ENCODE measurements at regions not wholly inside any gene's neighbourhood (a gene's known extent, or its start where the extent isn't known, plus 50 kb on each side); places are given as distances from the start of the nearest gene placed in this dataset.

DNA sequence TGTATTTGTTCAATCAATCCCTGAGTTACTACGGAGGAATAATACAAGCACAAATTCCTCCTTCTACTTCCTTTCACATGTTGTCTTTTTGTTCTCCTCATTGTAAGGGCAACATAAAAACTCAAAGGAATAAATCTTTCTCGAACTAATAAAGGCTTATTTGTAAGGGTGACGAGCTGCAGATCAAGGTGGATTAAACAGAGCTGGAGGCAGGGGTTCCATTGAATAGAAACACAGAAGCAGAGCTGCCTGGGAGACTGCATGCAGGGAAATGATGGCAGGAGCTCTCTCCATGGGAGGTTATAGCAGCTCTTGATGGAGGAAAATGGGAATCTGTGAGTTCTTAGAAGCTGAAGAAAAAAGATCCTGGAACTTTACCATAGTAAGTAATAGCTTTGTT is 160.2 kb downstream of the CYYR1 start:
- DNase-seq (ENCODE audit: low spot score, unreplicated experiment) = no peak
- no peak for TF ChIP-seq CTCF (IDR thresholded peaks at IDR 0.05; ENCODE audit: unreplicated experiment)
- Mint-ChIP-seq H3K4me1 (ENCODE audit: low read depth) (peaks cover 9% of the 10 kb centered on the region), H3K36me3 (ENCODE audit: insufficient read depth) (peaks cover 1% of the 10 kb centered on the region), H3K9me3 (ENCODE audit: low read depth) (peaks cover 3% of the 10 kb centered on the region), H3K27ac (peak overlapping the region; percentile 54), H3K4me3 (ENCODE audit: low read depth) (no peak overlapping the region), H3K27me3 (no peaks in the 10 kb centered on the region)

- H3K36me3 Mint-ChIP-seq (ENCODE audit: insufficient read depth) = peaks cover 1% of the 10 kb centered on the region
- no peak overlapping the region for H3K4me3 Mint-ChIP-seq (ENCODE audit: low read depth)
- TF ChIP-seq CTCF (IDR thresholded peaks at IDR 0.05; ENCODE audit: unreplicated experiment) = no peak
- H3K4me1 Mint-ChIP-seq (ENCODE audit: low read depth) = peaks cover 13% of the 10 kb centered on the region
- H3K9me3 Mint-ChIP-seq (ENCODE audit: low read depth) = peaks cover 3% of the 10 kb centered on the region
- H3K27ac Mint-ChIP-seq = no peak overlapping the region
- no peaks in the 10 kb centered on the region for H3K27me3 Mint-ChIP-seq
- no peak for DNase-seq (ENCODE audit: low spot score, unreplicated experiment)
These were observed 163.4 kb downstream of the CYYR1 start for GRCh38 chr21:26409735-26410134.

GRCh38 chr21:26408511-26408910 is 164.6 kb downstream of the CYYR1 start:
- Mint-ChIP-seq H3K4me3 (ENCODE audit: low read depth) (no peak overlapping the region), H3K27me3 (no peaks in the 10 kb centered on the region), H3K4me1 (ENCODE audit: low read depth) (peaks cover 13% of the 10 kb centered on the region), H3K9me3 (ENCODE audit: low read depth) (peaks cover 3% of the 10 kb centered on the region), H3K27ac (no peak overlapping the region), H3K36me3 (ENCODE audit: insufficient read depth) (peaks cover 1% of the 10 kb centered on the region)
- DNase-seq (ENCODE audit: low spot score, unreplicated experiment) = no peak
- no peak for TF ChIP-seq CTCF (IDR thresholded peaks at IDR 0.05; ENCODE audit: unreplicated experiment)

DNA sequence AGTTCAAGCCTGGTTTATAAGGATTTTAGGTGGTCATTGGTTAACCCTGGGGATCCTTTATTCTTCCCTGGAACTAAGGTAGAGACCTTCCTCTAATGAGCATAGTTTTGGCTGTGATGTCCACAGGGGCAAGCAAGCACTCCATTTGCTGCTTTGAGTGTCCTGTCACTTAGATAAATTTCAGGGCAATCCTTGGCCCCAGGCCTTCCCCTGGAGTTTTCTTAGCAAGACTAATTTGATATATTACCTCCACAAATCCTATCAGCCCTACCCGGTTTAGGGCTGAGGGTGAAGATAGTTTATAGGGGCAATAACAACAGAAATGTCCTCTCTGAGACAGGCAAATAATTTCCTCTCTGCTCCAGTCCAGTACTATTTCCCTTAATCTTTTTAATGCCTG is 166.6 kb downstream of the CYYR1 start:
- Mint-ChIP-seq H3K4me3 (ENCODE audit: low read depth) (no peak overlapping the region), H3K27ac (no peak overlapping the region), H3K36me3 (ENCODE audit: insufficient read depth) (no peaks in the 10 kb centered on the region)

GRCh38 chr21:26405735-26406361 is 167.2 kb downstream of the CYYR1 start:
- Mint-ChIP-seq H3K4me3 (ENCODE audit: low read depth) (no peak overlapping the region), H3K36me3 (ENCODE audit: insufficient read depth) (no peaks in the 10 kb centered on the region)
- DNase-seq (ENCODE audit: low spot score, unreplicated experiment) = no peak

More for the DNA sequence above, 166.6 kb downstream of the CYYR1 start:
- no peak for DNase-seq (ENCODE audit: low spot score, unreplicated experiment)
- Mint-ChIP-seq H3K4me1 (ENCODE audit: low read depth) (peaks cover 4% of the 10 kb centered on the region), H3K27me3 (no peaks in the 10 kb centered on the region), H3K9me3 (ENCODE audit: low read depth) (no peaks in the 10 kb centered on the region)
- no peak for TF ChIP-seq CTCF (IDR thresholded peaks at IDR 0.05; ENCODE audit: unreplicated experiment)

More at GRCh38 chr21:26405735-26406361, 167.2 kb downstream of the CYYR1 start:
- Mint-ChIP-seq H3K9me3 (ENCODE audit: low read depth) (no peaks in the 10 kb centered on the region), H3K4me1 (ENCODE audit: low read depth) (peaks cover 4% of the 10 kb centered on the region), H3K27ac (peak overlapping the region; percentile 46), H3K27me3 (no peaks in the 10 kb centered on the region)
- no peak for TF ChIP-seq CTCF (IDR thresholded peaks at IDR 0.05; ENCODE audit: unreplicated experiment)
